CD14-positive monocyte (primary cell): ENCODE measurements at regions not wholly inside any gene's neighbourhood (a gene's known extent, or its start where the extent isn't known, plus 50 kb on each side); places are given as distances from the start of the nearest gene placed in this dataset.

Source experiments
- DNase-seq, 3 donors: peaks; one replicate each; pipeline ENCODE4 v3.0.0-alpha.2; 2011 to 2022
- H2AFZ ChIP-seq: 2 replicates; pipeline ENCODE4 v1.6.0; 2012; ENCODE audit warnings: mild to moderate bottlenecking, low read depth, low read length, inconsistent platforms; ENCODE audit not compliant: insufficient read depth, poor library complexity, severe bottlenecking
- H3K27ac ChIP-seq, 2 donors: 1 replicate in 1 of 2; 2 replicates in 1 of 2; pipeline ENCODE4 v1.5.1; 2012 to 2013; ENCODE audit warnings: low read length in 2 of 2, control low read depth in 1 of 2, inconsistent platforms in 1 of 2, low read depth in 1 of 2, mild to moderate bottlenecking in 1 of 2
- H3K27me3 ChIP-seq, 2 donors: one replicate each; pipeline versions ENCODE4 v1.6.0 to v1.6.1; 2011 to 2013; ENCODE audit warnings: low read length in 2 of 2; ENCODE audit not compliant: control insufficient read depth in 2 of 2, insufficient read depth in 2 of 2
- H3K36me3 ChIP-seq, 2 donors: replicated peaks in 1 of 2; 1 replicate in 1 of 2; 2 replicates in 1 of 2; pipeline versions ENCODE4 v1.5.1 to v1.6.1; 2012 to 2013; ENCODE audit warnings: low read length in 2 of 2, control low read depth in 1 of 2, inconsistent platforms in 1 of 2, mild to moderate bottlenecking in 1 of 2; ENCODE audit not compliant: insufficient read depth in 2 of 2, control insufficient read depth in 1 of 2
- H3K4me1 ChIP-seq, 2 donors: 1 replicate in 1 of 2; 2 replicates in 1 of 2; pipeline versions ENCODE4 v1.5.1 to v1.6.1; 2012 to 2013; ENCODE audit warnings: low read length in 2 of 2, control low read depth in 1 of 2, inconsistent platforms in 1 of 2, mild to moderate bottlenecking in 1 of 2, moderate library complexity in 1 of 2; ENCODE audit not compliant: insufficient read depth in 2 of 2, control insufficient read depth in 1 of 2
- H3K4me2 ChIP-seq: replicated peaks from 2 replicates; pipeline ENCODE3; 2012; ENCODE audit warnings: low read length, moderate library complexity, mild to moderate bottlenecking; ENCODE audit not compliant: poor library complexity, severe bottlenecking; ENCODE audit errors: extremely low read depth
- H3K4me3 ChIP-seq, 3 experiments: fragments of 200-600 bp in 1 of 3; sonication (generic) in 1 of 3; replicated peaks in 1 of 3; 1 replicate in 2 of 3; 2 replicates in 1 of 3; pipeline ENCODE4 v1.5.1; 2011 to 2013; ENCODE audit warnings: low read length in 3 of 3, mild to moderate bottlenecking in 3 of 3, control low read depth in 2 of 3, low read depth in 2 of 3, inconsistent platforms in 1 of 3, moderate library complexity in 1 of 3
- H3K79me2 ChIP-seq: 2 replicates; pipeline ENCODE4 v1.6.0; 2012; ENCODE audit warnings: mild to moderate bottlenecking, control low read depth, inconsistent platforms, low read length, moderate library complexity; ENCODE audit not compliant: insufficient read depth
- H3K9ac ChIP-seq: 2 replicates; pipeline ENCODE4 v1.6.0; 2017; ENCODE audit warnings: low read length, mild to moderate bottlenecking; ENCODE audit not compliant: insufficient read depth, poor library complexity, severe bottlenecking
- H3K9me3 ChIP-seq, 2 donors: replicated peaks in 1 of 2; 1 replicate in 1 of 2; 2 replicates in 1 of 2; pipeline versions ENCODE4 v1.5.1 to v1.6.1; 2012 to 2013; ENCODE audit warnings: low read length in 2 of 2, control low read depth in 1 of 2; ENCODE audit not compliant: control insufficient read depth in 1 of 2, insufficient read depth in 1 of 2
- H4K20me1 ChIP-seq: 2 replicates; pipeline ENCODE4 v1.6.0; 2012; ENCODE audit warnings: mild to moderate bottlenecking, low read length, control low read depth, moderate library complexity; ENCODE audit not compliant: insufficient read depth
- H3K27ac Mint-ChIP-seq, 7 donors: one replicate each; pipeline ENCODE4 v1.8.0; 2020; ENCODE audit warnings: mild to moderate bottlenecking in 7 of 7, mixed read lengths in 7 of 7, moderate library complexity in 6 of 7, inconsistent platforms in 2 of 7
- H3K27me3 Mint-ChIP-seq, 3 donors: one replicate each; pipeline ENCODE4 v1.8.0; 2021 to 2022; ENCODE audit warnings: low read depth in 3 of 3, mild to moderate bottlenecking in 3 of 3, mixed read lengths in 3 of 3, moderate library complexity in 3 of 3, inconsistent platforms in 1 of 3
- H3K36me3 Mint-ChIP-seq, 2 donors: one replicate each; pipeline ENCODE4 v1.8.0; 2020; ENCODE audit warnings: mixed read lengths in 2 of 2, inconsistent platforms in 1 of 2, mild to moderate bottlenecking in 1 of 2
- H3K4me1 Mint-ChIP-seq: one replicate; pipeline ENCODE4 v1.8.0; 2020; ENCODE audit warnings: mild to moderate bottlenecking, mixed read lengths
- H3K4me3 Mint-ChIP-seq, 2 donors: one replicate each; pipeline ENCODE4 v1.8.0; 2020; ENCODE audit warnings: mild to moderate bottlenecking in 2 of 2, mixed read lengths in 2 of 2, moderate library complexity in 1 of 2
- H3K9me3 Mint-ChIP-seq, 7 donors: one replicate each; pipeline ENCODE4 v1.8.0; 2020 to 2022; ENCODE audit warnings: mixed read lengths in 7 of 7, mild to moderate bottlenecking in 6 of 7, moderate library complexity in 6 of 7, inconsistent platforms in 2 of 7
- CTCF ChIP-seq: fragments of 200-600 bp; IDR thresholded peaks from one replicate; pipeline ENCODE4 v1.8.0; 2022; ENCODE audit warnings: antibody characterized with exemption, mild to moderate bottlenecking
- WGBS: methylation state at CpG from one replicate; pipeline ENCODE4 v1.1.5; 2013; ENCODE audit warnings: missing lambda C conversion rate; ENCODE audit not compliant: insufficient coverage; 5-methylcytosine and 5-hydroxymethylcytosine counted together
- intact Hi-C, 2 donors: fragments of 100-400 bp; cut with micrococcal nuclease; formaldehyde crosslinking; loops; one replicate each; pipeline versions ENCODE4 v1.15.0 to v1.15.1; 2023

- Histone ChIP-seq H3K4me3 (no peak overlapping the region), H3K27ac (no peak overlapping the region), H3K4me2 (no peak overlapping the region), H2AFZ (no peak overlapping the region), H3K79me2 (no peaks in the 10 kb centered on the region), H3K4me1 (no peaks in the 10 kb centered on the region), H4K20me1 (no peaks in the 10 kb centered on the region), H3K36me3 (no peaks in the 10 kb centered on the region), H3K27me3 (no peaks in the 10 kb centered on the region), H3K9ac (no peak overlapping the region), H3K9me3 (no peaks in the 10 kb centered on the region)
- H3K9me3 Mint-ChIP-seq = peaks cover 0 to 6% (median 2%) of the 10 kb centered on the region in 7 donors
- 83% methylated on average over 2 of the region's 3 CpGs for WGBS
- H3K4me1 Mint-ChIP-seq = no peaks in the 10 kb centered on the region
- H3K27ac Mint-ChIP-seq = no peak overlapping the region
- H3K36me3 Mint-ChIP-seq = no peaks in the 10 kb centered on the region
- no peak overlapping the region for H3K4me3 Mint-ChIP-seq
- intact Hi-C loops = no loop called here
- DNase-seq = no peak
- no peak for TF ChIP-seq CTCF
- H3K27me3 Mint-ChIP-seq = peaks cover 0 to 1% (median 0%) of the 10 kb centered on the region in 3 donors
Observed at GRCh38 chr11:127199306-127199801, 198.8 kb upstream of the KIRREL3 start.

- Histone ChIP-seq H3K4me2 (no peak overlapping the region), H3K27me3 (no peaks in the 10 kb centered on the region), H4K20me1 (no peaks in the 10 kb centered on the region), H3K4me1 (no peaks in the 10 kb centered on the region), H3K36me3 (no peaks in the 10 kb centered on the region), H3K79me2 (no peaks in the 10 kb centered on the region), H3K4me3 (no peak overlapping the region), H2AFZ (no peak overlapping the region), H3K9ac (no peak overlapping the region), H3K27ac (no peak overlapping the region), H3K9me3 (no peaks in the 10 kb centered on the region)
- no peak for DNase-seq
- WGBS = 86% methylated on average over 5 of the region's 8 CpGs
- Mint-ChIP-seq H3K27ac (no peak overlapping the region), H3K36me3 (no peaks in the 10 kb centered on the region), H3K4me3 (no peak overlapping the region), H3K9me3 (peaks cover 0 to 6% (median 0%) of the 10 kb centered on the region in 7 donors), H3K27me3 (peaks cover 0 to 1% (median 0%) of the 10 kb centered on the region in 3 donors), H3K4me1 (no peaks in the 10 kb centered on the region)
- intact Hi-C loops = no loop called here
- no peak for TF ChIP-seq CTCF
Observed at GRCh38 chr11:127195501-127196120, 195.0 kb upstream of the KIRREL3 start.
